GM12878 (cell line): ENCODE measurements at regions not wholly inside any gene's neighbourhood (a gene's known extent, or its start where the extent isn't known, plus 50 kb on each side); places are given as distances from the start of the nearest gene placed in this dataset.

ENCODE experiments used
- MYC ChIP-seq: IDR thresholded peaks from 2 replicates; pipeline ENCODE4 v1.6.1; 2011; ENCODE audit warnings: mild to moderate bottlenecking, low read length, moderate library complexity, inconsistent platforms; ENCODE audit not compliant: insufficient read depth, insufficient replicate concordance, insufficient read length, severe bottlenecking
- RB1 ChIP-seq: fragments of 450-650 bp; formaldehyde crosslinking; IDR thresholded peaks from 2 replicates; pipeline ENCODE4 v1.6.1; 2017; ENCODE audit warnings: mild to moderate bottlenecking, borderline replicate concordance
- STAT3 ChIP-seq: IDR thresholded peaks from 2 replicates; pipeline ENCODE4 v1.6.1; 2011; ENCODE audit warnings: low read depth, low read length, improper control_type of control experiment

DNA sequence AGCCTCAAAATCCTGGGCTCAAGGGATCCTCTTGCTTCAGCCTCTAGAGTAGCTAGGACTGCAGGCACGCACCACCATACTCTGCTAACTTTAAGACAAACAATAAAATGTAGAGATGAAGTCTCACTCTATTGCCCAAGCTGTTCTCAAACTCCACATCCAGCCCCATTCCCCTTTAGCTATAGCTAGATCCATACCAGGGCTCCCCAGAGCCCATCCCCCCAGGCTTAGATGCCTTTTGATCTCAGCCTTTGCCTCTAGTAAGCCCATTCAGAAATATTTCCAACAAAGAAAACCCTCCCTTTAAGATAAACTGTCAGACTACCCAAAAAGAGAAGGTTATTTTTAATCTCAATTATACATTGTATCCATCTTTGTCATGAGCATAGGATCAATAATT is 325.4 kb downstream of the CHRM3 start:
- TF ChIP-seq RB1 (no peak), STAT3 (no peak), MYC (no peak)
